Type B pancreatic cell (in vitro differentiated cells): ENCODE measurements at regions not wholly inside any gene's neighbourhood (a gene's known extent, or its start where the extent isn't known, plus 50 kb on each side); places are given as distances from the start of the nearest gene placed in this dataset.
"Not testable (repeated sequence)": the region's sequence is repeated elsewhere in the genome, so short reads cannot be mapped to it uniquely, and the experiment has no call there.

Source experiments
- DNase-seq: peaks from one replicate; pipeline ENCODE4 v3.0.0; 2021; ENCODE audit warnings: mixed read lengths; ENCODE audit not compliant: unreplicated experiment; ENCODE audit errors: extremely low spot score
- H3K27ac Mint-ChIP-seq: 2 replicates; pipeline ENCODE4 v1.8.0; 2021; ENCODE audit warnings: mild to moderate bottlenecking, mixed read lengths
- H3K27me3 Mint-ChIP-seq: 2 replicates; pipeline ENCODE4 v1.8.0; 2021; ENCODE audit warnings: mixed read lengths
- H3K36me3 Mint-ChIP-seq: 2 replicates; pipeline ENCODE4 v1.8.0; 2021; ENCODE audit warnings: mixed read lengths
- H3K4me1 Mint-ChIP-seq: one replicate; pipeline ENCODE4 v1.8.0; 2021; ENCODE audit warnings: mixed read lengths; ENCODE audit not compliant: unreplicated experiment
- H3K4me3 Mint-ChIP-seq: 2 replicates; pipeline ENCODE4 v1.8.0; 2021; ENCODE audit warnings: mild to moderate bottlenecking, mixed read lengths
- H3K9me3 Mint-ChIP-seq: 2 replicates; pipeline ENCODE4 v1.8.0; 2021; ENCODE audit warnings: mixed read lengths
- TF ChIP-seq, protein P1 (sequence below): fragments of 200-600 bp; sonication (generic); conservative IDR thresholded peaks from 2 replicates; pipeline ENCODE4 v1.5.0; 2021; ENCODE audit warnings: antibody characterized with exemption, mild to moderate bottlenecking

DNA sequence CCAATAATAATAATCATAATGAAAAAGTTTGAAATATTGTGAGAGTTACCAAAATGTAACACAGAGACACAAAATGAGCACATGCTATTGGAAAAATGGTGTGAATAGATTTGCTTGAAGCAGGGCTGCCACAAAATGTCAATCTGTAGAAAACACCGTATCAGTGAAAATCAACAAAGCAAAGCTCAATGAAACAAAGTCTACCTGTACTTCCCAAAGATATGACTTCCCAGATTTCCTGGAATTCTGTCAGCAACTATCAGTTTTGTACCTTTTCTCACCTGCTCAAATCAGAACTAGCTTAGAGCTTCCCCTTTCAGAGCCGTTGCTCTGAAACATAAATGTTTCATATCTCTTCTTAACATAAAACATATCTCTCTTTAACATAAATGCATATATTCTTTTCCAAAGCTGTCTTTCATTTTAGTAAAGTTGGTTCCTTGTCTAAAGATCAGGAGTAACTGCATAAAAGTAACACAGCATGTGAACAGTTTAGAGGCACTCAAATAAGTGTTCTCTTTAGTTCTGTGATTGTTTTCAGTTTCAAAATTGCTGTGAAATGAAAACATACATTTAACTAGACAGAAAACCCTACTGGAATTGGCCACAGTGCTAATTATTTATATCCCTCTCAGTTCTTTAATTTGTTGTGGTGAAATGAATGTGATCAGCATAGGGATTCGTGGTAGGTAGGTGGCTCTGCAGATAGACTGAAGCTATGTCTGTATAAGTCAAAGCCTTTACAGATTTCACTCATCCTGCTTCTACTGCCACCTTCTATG, 262.5 kb downstream of the KCNJ3 start:
- Mint-ChIP-seq H3K27me3 (no peaks in the 10 kb centered on the region), H3K4me3 (no peak overlapping the region), H3K9me3 (no peaks in the 10 kb centered on the region), H3K27ac (no peak overlapping the region), H3K36me3 (no peaks in the 10 kb centered on the region), H3K4me1 (no peaks in the 10 kb centered on the region)
- TF ChIP-seq, protein P1, sequence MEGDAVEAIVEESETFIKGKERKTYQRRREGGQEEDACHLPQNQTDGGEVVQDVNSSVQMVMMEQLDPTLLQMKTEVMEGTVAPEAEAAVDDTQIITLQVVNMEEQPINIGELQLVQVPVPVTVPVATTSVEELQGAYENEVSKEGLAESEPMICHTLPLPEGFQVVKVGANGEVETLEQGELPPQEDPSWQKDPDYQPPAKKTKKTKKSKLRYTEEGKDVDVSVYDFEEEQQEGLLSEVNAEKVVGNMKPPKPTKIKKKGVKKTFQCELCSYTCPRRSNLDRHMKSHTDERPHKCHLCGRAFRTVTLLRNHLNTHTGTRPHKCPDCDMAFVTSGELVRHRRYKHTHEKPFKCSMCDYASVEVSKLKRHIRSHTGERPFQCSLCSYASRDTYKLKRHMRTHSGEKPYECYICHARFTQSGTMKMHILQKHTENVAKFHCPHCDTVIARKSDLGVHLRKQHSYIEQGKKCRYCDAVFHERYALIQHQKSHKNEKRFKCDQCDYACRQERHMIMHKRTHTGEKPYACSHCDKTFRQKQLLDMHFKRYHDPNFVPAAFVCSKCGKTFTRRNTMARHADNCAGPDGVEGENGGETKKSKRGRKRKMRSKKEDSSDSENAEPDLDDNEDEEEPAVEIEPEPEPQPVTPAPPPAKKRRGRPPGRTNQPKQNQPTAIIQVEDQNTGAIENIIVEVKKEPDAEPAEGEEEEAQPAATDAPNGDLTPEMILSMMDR = no peak
- no peak for DNase-seq

DNA sequence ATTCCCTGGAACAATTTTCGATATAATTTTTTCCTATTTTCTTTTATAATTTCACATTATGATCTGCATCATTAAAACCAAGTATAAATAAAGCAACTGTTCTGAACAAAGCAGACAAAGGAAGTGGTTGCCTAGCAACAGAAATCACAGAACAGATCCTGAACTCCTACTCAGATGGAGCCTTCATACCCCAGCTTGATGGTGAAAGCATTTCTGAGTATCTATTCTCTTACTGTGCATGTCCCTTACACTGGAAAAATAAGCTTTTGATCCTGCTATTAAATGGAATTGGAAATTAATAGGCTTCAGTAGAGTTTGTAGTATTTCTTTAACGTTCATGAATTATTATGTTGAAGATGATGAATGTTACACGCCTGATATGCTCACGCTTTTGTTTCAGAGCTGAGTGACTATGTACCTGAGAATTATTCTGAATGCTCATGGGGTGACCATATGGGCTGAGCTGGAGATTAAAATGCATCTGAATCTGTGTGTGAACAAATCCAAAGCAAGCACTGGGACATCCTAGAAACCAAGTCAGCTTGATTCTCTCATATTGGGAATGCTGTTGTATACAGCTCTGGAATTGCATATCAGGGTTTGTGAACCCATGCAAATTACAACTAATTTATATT, 254.0 kb downstream of the KCNJ3 start:
- Mint-ChIP-seq H3K4me3 (no peak overlapping the region), H3K27me3 (no peaks in the 10 kb centered on the region), H3K27ac (no peak overlapping the region)

DNA sequence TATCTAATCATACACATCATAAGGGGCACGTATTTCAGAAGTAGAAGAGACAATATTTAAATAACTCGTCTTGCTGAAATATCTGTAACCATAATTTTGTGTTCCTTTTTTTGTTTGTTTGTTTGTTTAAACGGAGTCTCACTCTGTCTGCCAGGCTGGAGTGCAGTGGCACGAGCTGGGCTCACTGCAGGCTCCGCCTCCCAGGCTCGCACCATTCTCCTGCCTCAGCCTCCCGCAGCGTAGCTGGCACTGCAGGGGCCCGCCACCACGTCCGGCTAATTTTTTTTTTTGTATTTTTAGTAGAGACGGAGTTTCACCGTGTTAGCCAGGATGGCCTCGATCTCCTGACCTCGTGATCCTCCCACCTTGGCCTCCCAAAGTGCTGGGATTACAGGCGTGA, 248.9 kb downstream of the KCNJ3 start:
- not testable (repeated sequence) for H3K27me3 Mint-ChIP-seq, H3K4me3 Mint-ChIP-seq, H3K36me3 Mint-ChIP-seq, DNase-seq, H3K9me3 Mint-ChIP-seq, H3K4me1 Mint-ChIP-seq, H3K27ac Mint-ChIP-seq

More for the DNA sequence above, 254.0 kb downstream of the KCNJ3 start:
- Mint-ChIP-seq H3K9me3 (no peaks in the 10 kb centered on the region), H3K36me3 (no peaks in the 10 kb centered on the region), H3K4me1 (no peaks in the 10 kb centered on the region)
- TF ChIP-seq, protein P1 = no peak
- DNase-seq = no peak

DNA sequence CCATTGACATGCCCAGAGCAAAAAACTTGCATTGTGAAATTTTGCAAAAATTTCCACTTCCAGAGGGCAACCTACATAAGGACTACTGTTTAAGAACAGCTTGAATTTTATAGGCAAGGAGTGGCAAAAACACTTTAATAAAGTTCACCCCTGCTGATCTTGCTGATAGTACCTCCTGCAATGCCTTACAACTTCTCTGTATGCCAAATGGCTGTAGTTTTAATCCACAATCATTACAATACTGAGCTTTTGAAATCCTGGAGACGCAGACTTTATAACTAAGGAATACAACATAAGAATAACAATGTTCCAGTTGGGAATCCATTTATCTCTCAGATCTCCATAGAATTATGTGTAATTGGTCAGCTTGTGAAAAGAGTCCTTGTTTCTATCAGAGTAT, 247.5 kb downstream of the KCNJ3 start:
- H3K27me3 Mint-ChIP-seq = no peaks in the 10 kb centered on the region
- H3K36me3 Mint-ChIP-seq = no peaks in the 10 kb centered on the region
- DNase-seq = no peak
- no peak overlapping the region for H3K4me3 Mint-ChIP-seq
- H3K27ac Mint-ChIP-seq = no peak overlapping the region
- peaks cover 3% of the 10 kb centered on the region for H3K4me1 Mint-ChIP-seq
- no peaks in the 10 kb centered on the region for H3K9me3 Mint-ChIP-seq
- TF ChIP-seq, protein P1 = no peak

DNA sequence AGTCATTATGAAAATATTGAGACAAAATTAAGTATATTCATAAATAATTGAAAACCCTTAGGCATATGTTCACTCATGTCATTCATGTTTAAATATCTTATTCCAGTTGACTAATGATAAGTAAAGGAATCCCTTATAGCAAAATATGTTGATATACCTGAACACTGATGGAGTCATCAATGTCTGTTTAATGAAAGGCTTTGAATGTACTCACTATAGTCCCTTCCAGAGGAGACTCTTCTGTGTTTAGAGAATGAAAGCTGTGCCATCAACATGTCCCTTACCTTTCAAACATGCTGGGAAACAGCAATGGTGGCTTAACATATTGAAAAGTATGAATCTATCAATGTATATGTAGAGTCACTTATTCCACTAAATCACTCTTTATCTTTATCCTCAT, 242.9 kb downstream of the KCNJ3 start:
- Mint-ChIP-seq H3K27me3 (no peaks in the 10 kb centered on the region), H3K4me3 (no peak overlapping the region), H3K27ac (no peak overlapping the region), H3K4me1 (peaks cover 3% of the 10 kb centered on the region), H3K9me3 (no peaks in the 10 kb centered on the region), H3K36me3 (no peaks in the 10 kb centered on the region)
- DNase-seq = no peak
- TF ChIP-seq, protein P1 = no peak

DNA sequence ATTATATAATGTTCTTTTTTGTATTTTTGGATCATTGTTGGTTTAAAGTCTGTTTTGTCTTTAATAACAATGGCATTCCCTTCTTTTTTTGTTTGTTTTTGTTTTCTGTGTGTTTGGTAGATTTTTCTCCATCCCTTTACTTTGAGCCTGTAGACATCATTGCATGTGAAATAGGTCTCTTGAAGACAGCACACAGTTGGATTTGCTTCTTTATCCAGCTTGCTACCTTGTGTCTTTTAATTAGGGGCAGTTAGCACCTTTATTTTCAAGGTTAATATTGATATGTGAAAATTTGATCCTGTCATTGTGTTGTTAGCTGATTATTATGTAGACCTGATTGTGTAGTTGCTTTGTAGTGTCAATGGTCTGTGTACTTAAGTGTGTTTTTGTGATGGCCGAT, 235.7 kb downstream of the KCNJ3 start:
- H3K9me3 Mint-ChIP-seq = no peaks in the 10 kb centered on the region
- TF ChIP-seq, protein P1 = no peak
- DNase-seq = no peak

More for the DNA sequence above, 235.7 kb downstream of the KCNJ3 start:
- no peaks in the 10 kb centered on the region for H3K36me3 Mint-ChIP-seq
- no peak overlapping the region for H3K27ac Mint-ChIP-seq
- no peaks in the 10 kb centered on the region for H3K27me3 Mint-ChIP-seq
- H3K4me3 Mint-ChIP-seq = no peak overlapping the region
- no peaks in the 10 kb centered on the region for H3K4me1 Mint-ChIP-seq
